SK-N-SH treated with all-trans-retinoic acid at 6 μM for 48 hours (cell line): ENCODE measurements at regions not wholly inside any gene's neighbourhood (a gene's known extent, or its start where the extent isn't known, plus 50 kb on each side); places are given as distances from the start of the nearest gene placed in this dataset.

Experiments used
- ARNTL ChIP-seq: fragments of 450-650 bp; formaldehyde crosslinking; IDR thresholded peaks from 2 replicates; pipeline ENCODE4 v1.5.0; 2020; ENCODE audit warnings: low read depth, mild to moderate bottlenecking, moderate library complexity, borderline replicate concordance
- CSDC2 ChIP-seq: fragments of 250-450 bp; sonication (Bioruptor Pico); IDR thresholded peaks from 2 replicates; pipeline ENCODE4 v1.5.0; 2020; ENCODE audit warnings: mild to moderate bottlenecking, moderate library complexity
- ISL1 ChIP-seq: fragments of 250-450 bp; sonication (Bioruptor Pico); IDR thresholded peaks from 2 replicates; pipeline ENCODE4 v2.1.2; 2022; ENCODE audit warnings: mild to moderate bottlenecking, moderate library complexity
- PPARA ChIP-seq: fragments of 250-450 bp; sonication (Bioruptor Pico); IDR thresholded peaks from 2 replicates; pipeline ENCODE4 v1.5.0; 2020; ENCODE audit warnings: mild to moderate bottlenecking, borderline replicate concordance
- RARB ChIP-seq: fragments of 250-450 bp; sonication (Bioruptor Pico); IDR thresholded peaks from 2 replicates; pipeline ENCODE4 v1.8.0; 2021; ENCODE audit warnings: mild to moderate bottlenecking, moderate library complexity
- TCF4 ChIP-seq: fragments of 250-450 bp; sonication (Bioruptor Pico); IDR thresholded peaks from 2 replicates; pipeline ENCODE4 v1.8.0; 2021; ENCODE audit warnings: mild to moderate bottlenecking, moderate library complexity, borderline replicate concordance
- ZFP30 ChIP-seq: fragments of 450-650 bp; formaldehyde crosslinking; IDR thresholded peaks from 2 replicates; pipeline ENCODE4 v1.5.0; 2022; ENCODE audit warnings: mild to moderate bottlenecking, moderate library complexity
- ZNF565 ChIP-seq: fragments of 450-650 bp; formaldehyde crosslinking; conservative IDR thresholded peaks from 2 replicates; pipeline ENCODE4 v1.5.0; 2020; ENCODE audit warnings: low read depth, mild to moderate bottlenecking, moderate library complexity
- ZNF8 ChIP-seq: fragments of 450-650 bp; formaldehyde crosslinking; IDR thresholded peaks from 2 replicates; pipeline ENCODE4 v1.5.0; 2020; ENCODE audit warnings: mild to moderate bottlenecking, moderate library complexity
- TF ChIP-seq, protein P1 (sequence below): fragments of 250-450 bp; sonication (Bioruptor Pico); IDR thresholded peaks from 2 replicates; pipeline ENCODE4 v1.8.0; 2021; ENCODE audit warnings: low read depth, mild to moderate bottlenecking, moderate library complexity, borderline replicate concordance
- TF ChIP-seq, protein P2 (sequence below): fragments of 250-450 bp; sonication (Bioruptor Pico); IDR thresholded peaks from 2 replicates; pipeline ENCODE4 v1.8.0; 2020; ENCODE audit warnings: mild to moderate bottlenecking, moderate library complexity, borderline replicate concordance
- TF ChIP-seq, protein P3 (sequence below): fragments of 250-450 bp; sonication (Bioruptor Pico); IDR thresholded peaks from 2 replicates; pipeline ENCODE4 v1.5.1; 2020; ENCODE audit warnings: low read depth, mild to moderate bottlenecking, moderate library complexity
- TF ChIP-seq, protein P4 (sequence below): fragments of 250-450 bp; sonication (Bioruptor Pico); IDR thresholded peaks from 2 replicates; pipeline ENCODE4 v1.5.0; 2020; ENCODE audit warnings: mild to moderate bottlenecking, moderate library complexity
- TF ChIP-seq, protein P5 (sequence below): fragments of 250-450 bp; sonication (Bioruptor Pico); IDR thresholded peaks from 2 replicates; pipeline ENCODE4 v1.5.1; 2021; ENCODE audit warnings: mild to moderate bottlenecking, moderate library complexity

DNA sequence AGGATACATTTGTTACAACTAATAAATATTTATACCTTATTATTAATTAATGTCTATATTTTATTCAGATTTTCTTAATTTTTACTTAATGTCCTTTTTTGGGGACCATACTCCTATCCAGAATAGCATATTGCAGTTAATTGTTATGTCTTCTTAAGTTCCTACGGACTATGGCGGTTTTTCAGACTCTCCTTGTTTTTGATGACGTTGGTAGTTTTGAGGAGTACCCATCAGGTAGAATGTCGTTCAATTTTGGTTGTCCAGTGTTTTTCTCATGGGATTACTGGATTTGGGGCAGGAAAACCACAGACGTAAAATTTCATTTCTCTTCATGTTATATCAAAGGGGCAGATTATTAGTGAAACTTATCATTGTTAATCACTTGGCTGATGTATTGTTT lies 223.7 kb downstream of the ISL1 start:
- TF ChIP-seq ZFP30 (CRISPR knock-in tag) (no peak), ARNTL (no peak), RARB (CRISPR knock-in tag) (no peak), PPARA (CRISPR knock-in tag) (no peak), TCF4 (no peak), ZNF565 (CRISPR knock-in tag) (no peak), ISL1 (CRISPR knock-in tag) (no peak), CSDC2 (CRISPR knock-in tag) (no peak), ZNF8 (CRISPR knock-in tag) (no peak)
- TF ChIP-seq, protein P1, sequence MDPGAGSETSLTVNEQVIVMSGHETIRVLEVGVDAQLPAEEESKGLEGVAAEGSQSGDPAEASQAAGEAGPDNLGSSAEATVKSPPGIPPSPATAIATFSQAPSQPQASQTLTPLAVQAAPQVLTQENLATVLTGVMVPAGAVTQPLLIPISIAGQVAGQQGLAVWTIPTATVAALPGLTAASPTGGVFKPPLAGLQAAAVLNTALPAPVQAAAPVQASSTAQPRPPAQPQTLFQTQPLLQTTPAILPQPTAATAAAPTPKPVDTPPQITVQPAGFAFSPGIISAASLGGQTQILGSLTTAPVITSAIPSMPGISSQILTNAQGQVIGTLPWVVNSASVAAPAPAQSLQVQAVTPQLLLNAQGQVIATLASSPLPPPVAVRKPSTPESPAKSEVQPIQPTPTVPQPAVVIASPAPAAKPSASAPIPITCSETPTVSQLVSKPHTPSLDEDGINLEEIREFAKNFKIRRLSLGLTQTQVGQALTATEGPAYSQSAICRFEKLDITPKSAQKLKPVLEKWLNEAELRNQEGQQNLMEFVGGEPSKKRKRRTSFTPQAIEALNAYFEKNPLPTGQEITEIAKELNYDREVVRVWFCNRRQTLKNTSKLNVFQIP (CRISPR knock-in tag) = no peak
- TF ChIP-seq, protein P2, sequence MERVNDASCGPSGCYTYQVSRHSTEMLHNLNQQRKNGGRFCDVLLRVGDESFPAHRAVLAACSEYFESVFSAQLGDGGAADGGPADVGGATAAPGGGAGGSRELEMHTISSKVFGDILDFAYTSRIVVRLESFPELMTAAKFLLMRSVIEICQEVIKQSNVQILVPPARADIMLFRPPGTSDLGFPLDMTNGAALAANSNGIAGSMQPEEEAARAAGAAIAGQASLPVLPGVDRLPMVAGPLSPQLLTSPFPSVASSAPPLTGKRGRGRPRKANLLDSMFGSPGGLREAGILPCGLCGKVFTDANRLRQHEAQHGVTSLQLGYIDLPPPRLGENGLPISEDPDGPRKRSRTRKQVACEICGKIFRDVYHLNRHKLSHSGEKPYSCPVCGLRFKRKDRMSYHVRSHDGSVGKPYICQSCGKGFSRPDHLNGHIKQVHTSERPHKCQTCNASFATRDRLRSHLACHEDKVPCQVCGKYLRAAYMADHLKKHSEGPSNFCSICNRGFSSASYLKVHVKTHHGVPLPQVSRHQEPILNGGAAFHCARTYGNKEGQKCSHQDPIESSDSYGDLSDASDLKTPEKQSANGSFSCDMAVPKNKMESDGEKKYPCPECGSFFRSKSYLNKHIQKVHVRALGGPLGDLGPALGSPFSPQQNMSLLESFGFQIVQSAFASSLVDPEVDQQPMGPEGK (CRISPR knock-in tag) = no peak
- TF ChIP-seq, protein P3, sequence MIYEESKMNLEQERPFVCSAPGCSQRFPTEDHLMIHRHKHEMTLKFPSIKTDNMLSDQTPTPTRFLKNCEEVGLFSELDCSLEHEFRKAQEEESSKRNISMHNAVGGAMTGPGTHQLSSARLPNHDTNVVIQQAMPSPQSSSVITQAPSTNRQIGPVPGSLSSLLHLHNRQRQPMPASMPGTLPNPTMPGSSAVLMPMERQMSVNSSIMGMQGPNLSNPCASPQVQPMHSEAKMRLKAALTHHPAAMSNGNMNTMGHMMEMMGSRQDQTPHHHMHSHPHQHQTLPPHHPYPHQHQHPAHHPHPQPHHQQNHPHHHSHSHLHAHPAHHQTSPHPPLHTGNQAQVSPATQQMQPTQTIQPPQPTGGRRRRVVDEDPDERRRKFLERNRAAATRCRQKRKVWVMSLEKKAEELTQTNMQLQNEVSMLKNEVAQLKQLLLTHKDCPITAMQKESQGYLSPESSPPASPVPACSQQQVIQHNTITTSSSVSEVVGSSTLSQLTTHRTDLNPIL = no peak
- TF ChIP-seq, protein P4, sequence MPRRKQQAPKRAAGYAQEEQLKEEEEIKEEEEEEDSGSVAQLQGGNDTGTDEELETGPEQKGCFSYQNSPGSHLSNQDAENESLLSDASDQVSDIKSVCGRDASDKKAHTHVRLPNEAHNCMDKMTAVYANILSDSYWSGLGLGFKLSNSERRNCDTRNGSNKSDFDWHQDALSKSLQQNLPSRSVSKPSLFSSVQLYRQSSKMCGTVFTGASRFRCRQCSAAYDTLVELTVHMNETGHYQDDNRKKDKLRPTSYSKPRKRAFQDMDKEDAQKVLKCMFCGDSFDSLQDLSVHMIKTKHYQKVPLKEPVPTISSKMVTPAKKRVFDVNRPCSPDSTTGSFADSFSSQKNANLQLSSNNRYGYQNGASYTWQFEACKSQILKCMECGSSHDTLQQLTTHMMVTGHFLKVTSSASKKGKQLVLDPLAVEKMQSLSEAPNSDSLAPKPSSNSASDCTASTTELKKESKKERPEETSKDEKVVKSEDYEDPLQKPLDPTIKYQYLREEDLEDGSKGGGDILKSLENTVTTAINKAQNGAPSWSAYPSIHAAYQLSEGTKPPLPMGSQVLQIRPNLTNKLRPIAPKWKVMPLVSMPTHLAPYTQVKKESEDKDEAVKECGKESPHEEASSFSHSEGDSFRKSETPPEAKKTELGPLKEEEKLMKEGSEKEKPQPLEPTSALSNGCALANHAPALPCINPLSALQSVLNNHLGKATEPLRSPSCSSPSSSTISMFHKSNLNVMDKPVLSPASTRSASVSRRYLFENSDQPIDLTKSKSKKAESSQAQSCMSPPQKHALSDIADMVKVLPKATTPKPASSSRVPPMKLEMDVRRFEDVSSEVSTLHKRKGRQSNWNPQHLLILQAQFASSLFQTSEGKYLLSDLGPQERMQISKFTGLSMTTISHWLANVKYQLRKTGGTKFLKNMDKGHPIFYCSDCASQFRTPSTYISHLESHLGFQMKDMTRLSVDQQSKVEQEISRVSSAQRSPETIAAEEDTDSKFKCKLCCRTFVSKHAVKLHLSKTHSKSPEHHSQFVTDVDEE (CRISPR knock-in tag) = no peak
- TF ChIP-seq, protein P5, sequence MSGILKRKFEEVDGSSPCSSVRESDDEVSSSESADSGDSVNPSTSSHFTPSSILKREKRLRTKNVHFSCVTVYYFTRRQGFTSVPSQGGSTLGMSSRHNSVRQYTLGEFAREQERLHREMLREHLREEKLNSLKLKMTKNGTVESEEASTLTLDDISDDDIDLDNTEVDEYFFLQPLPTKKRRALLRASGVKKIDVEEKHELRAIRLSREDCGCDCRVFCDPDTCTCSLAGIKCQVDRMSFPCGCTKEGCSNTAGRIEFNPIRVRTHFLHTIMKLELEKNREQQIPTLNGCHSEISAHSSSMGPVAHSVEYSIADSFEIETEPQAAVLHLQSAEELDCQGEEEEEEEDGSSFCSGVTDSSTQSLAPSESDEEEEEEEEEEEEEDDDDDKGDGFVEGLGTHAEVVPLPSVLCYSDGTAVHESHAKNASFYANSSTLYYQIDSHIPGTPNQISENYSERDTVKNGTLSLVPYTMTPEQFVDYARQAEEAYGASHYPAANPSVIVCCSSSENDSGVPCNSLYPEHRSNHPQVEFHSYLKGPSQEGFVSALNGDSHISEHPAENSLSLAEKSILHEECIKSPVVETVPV = no peak
